H1 (cell line): ENCODE measurements at regions not wholly inside any gene's neighbourhood (a gene's known extent, or its start where the extent isn't known, plus 50 kb on each side); places are given as distances from the start of the nearest gene placed in this dataset.

Source experiments
- CTCF ChIA-PET: fragments of 300-600 bp; sonication (Branson Sonifier 250); formaldehyde crosslinking; loops from one replicate; lab custom pipeline; 2021; ENCODE audit not compliant: partially characterized antibody; lab: Charles Lee
- POLR2A ChIA-PET: fragments of 300-600 bp; sonication (Branson Sonifier 250); formaldehyde crosslinking; loops from one replicate; lab custom pipeline; 2021; ENCODE audit warnings: inconsistent platforms; ENCODE audit not compliant: partially characterized antibody; lab: Charles Lee
- DNase-seq, 2 experiments: peaks; one replicate each; pipeline versions ENCODE4 v3.0.0 to v3.0.0-alpha.2; 2010 to 2022; ENCODE audit warnings: low spot score in 2 of 2, low read depth in 1 of 2, mixed read lengths in 1 of 2
- FAIRE-seq: peaks from 2 replicates; lab custom pipeline; 2011; peaks lifted over from hg19 to GRCh38; lab: Jason Lieb, UNC
- H2AFZ ChIP-seq: 2 replicates; pipeline ENCODE4 v1.8.1; 2012; ENCODE audit warnings: low read length, inconsistent platforms
- H2AK5ac ChIP-seq: 2 replicates; pipeline ENCODE4 v1.6.1; 2013; ENCODE audit warnings: low read depth, low read length
- H2BK120ac ChIP-seq: replicated peaks from 2 replicates; pipeline ENCODE3; 2013; ENCODE audit warnings: low read depth, low read length, inconsistent platforms
- H2BK12ac ChIP-seq: 2 replicates; pipeline ENCODE4 v1.6.1; 2013; ENCODE audit warnings: low read depth, low read length
- H2BK15ac ChIP-seq: 2 replicates; pipeline ENCODE4 v1.6.1; 2013; ENCODE audit warnings: low read length
- H2BK20ac ChIP-seq: 2 replicates; pipeline ENCODE4 v1.6.1; 2013; ENCODE audit warnings: low read length
- H2BK5ac ChIP-seq: 2 replicates; pipeline ENCODE4 v1.6.1; 2013; ENCODE audit warnings: low read depth, low read length
- H3K14ac ChIP-seq: 2 replicates; pipeline ENCODE4 v1.6.1; 2013; ENCODE audit warnings: inconsistent platforms; ENCODE audit not compliant: insufficient read length
- H3K18ac ChIP-seq: 2 replicates; pipeline ENCODE4 v1.6.1; 2013; ENCODE audit warnings: low read length; ENCODE audit errors: extremely low read depth
- H3K23ac ChIP-seq: 2 replicates; pipeline ENCODE4 v1.6.1; 2013; ENCODE audit warnings: inconsistent platforms; ENCODE audit not compliant: insufficient read length
- H3K23me2 ChIP-seq: 2 replicates; pipeline ENCODE4 v1.6.1; 2013; ENCODE audit warnings: low read depth, low read length
- H3K27ac ChIP-seq: 2 replicates; pipeline ENCODE4 v1.6.1; 2011; ENCODE audit warnings: low read depth, low read length, inconsistent platforms
- H3K27me3 ChIP-seq, 4 experiments: replicated peaks in 1 of 4; 1 replicate in 1 of 4; 2 replicates in 3 of 4; pipeline versions ENCODE4 v1.6.1 to v1.8.1; 2011 to 2013; ENCODE audit warnings: low read length in 3 of 4, mild to moderate bottlenecking in 3 of 4, inconsistent platforms in 2 of 4, mixed read lengths in 2 of 4, moderate library complexity in 1 of 4; ENCODE audit not compliant: control insufficient read depth in 3 of 4, insufficient read depth in 3 of 4; ENCODE audit errors: extremely low read depth in 1 of 4
- H3K36me3 ChIP-seq, 4 experiments: 2 replicates each; pipeline versions ENCODE4 v1.6.1 to v1.8.1; 2011 to 2013; ENCODE audit warnings: mild to moderate bottlenecking in 4 of 4, low read length in 3 of 4, moderate library complexity in 2 of 4, control low read depth in 1 of 4, inconsistent platforms in 1 of 4; ENCODE audit not compliant: insufficient read depth in 4 of 4, control insufficient read depth in 2 of 4
- H3K4ac ChIP-seq: replicated peaks from 2 replicates; pipeline ENCODE3; 2013; ENCODE audit warnings: low read length, low read depth, mixed read lengths, inconsistent platforms; ENCODE audit not compliant: insufficient read length
- H3K4me1 ChIP-seq, 4 experiments: replicated peaks in 1 of 4; 1 replicate in 1 of 4; 2 replicates in 3 of 4; pipeline versions ENCODE4 v1.6.1 to v1.8.1; 2011 to 2013; ENCODE audit warnings: low read length in 3 of 4, inconsistent platforms in 2 of 4, mixed read lengths in 1 of 4; ENCODE audit not compliant: insufficient read depth in 4 of 4, control insufficient read depth in 3 of 4
- H3K4me2 ChIP-seq, 2 experiments: 2 replicates each; pipeline versions ENCODE4 v1.6.1 to v1.8.1; 2011 to 2013; ENCODE audit warnings: low read depth in 2 of 2, low read length in 2 of 2, control low read depth in 1 of 2, inconsistent platforms in 1 of 2, mild to moderate bottlenecking in 1 of 2; ENCODE audit not compliant: insufficient read depth in 1 of 2
- H3K4me3 ChIP-seq, 4 experiments: fragments of 200-600, 300-600 bp in 1 of 4; sonication (generic), shearing (Covaris generic), sonication (Bioruptor Twin) in 1 of 4; 2 replicates each; pipeline versions ENCODE4 v1.5.1 to v1.8.1; 2011 to 2016; ENCODE audit warnings: low read length in 4 of 4, low read depth in 3 of 4, control low read depth in 2 of 4, inconsistent platforms in 2 of 4, mild to moderate bottlenecking in 2 of 4, mixed read lengths in 1 of 4, moderate library complexity in 1 of 4; ENCODE audit not compliant: insufficient read depth in 2 of 4; ENCODE audit errors: extremely low read depth in 1 of 4
- H3K56ac ChIP-seq: replicated peaks from 2 replicates; pipeline ENCODE3; 2013; ENCODE audit warnings: low read depth, mild to moderate bottlenecking, mixed read lengths, low read length, inconsistent platforms; ENCODE audit not compliant: insufficient read length
- H3K79me1 ChIP-seq: 2 replicates; pipeline ENCODE4 v1.6.1; 2013; ENCODE audit warnings: low read depth, low read length, control low read depth
- H3K79me2 ChIP-seq, 2 experiments: 2 replicates each; pipeline versions ENCODE4 v1.6.1 to v1.8.1; 2012 to 2013; ENCODE audit warnings: low read length in 2 of 2, mild to moderate bottlenecking in 2 of 2, inconsistent platforms in 1 of 2; ENCODE audit not compliant: insufficient read depth in 2 of 2, control insufficient read depth in 1 of 2
- H3K9ac ChIP-seq, 4 experiments: replicated peaks in 1 of 4; 1 replicate in 1 of 4; 2 replicates in 3 of 4; pipeline versions ENCODE4 v1.6.1 to v1.8.1; 2011 to 2013; ENCODE audit warnings: low read depth in 3 of 4, low read length in 3 of 4, control low read depth in 2 of 4, mild to moderate bottlenecking in 2 of 4, moderate library complexity in 2 of 4, inconsistent platforms in 1 of 4; ENCODE audit errors: extremely low read depth in 1 of 4
- H3K9me3 ChIP-seq, 2 experiments: 2 replicates each; pipeline versions ENCODE4 v1.6.1 to v1.8.1; 2012 to 2013; ENCODE audit warnings: mild to moderate bottlenecking in 2 of 2, moderate library complexity in 2 of 2, control low read depth in 1 of 2, inconsistent platforms in 1 of 2, low read depth in 1 of 2, low read length in 1 of 2, mixed read lengths in 1 of 2; ENCODE audit not compliant: insufficient read depth in 2 of 2
- H4K20me1 ChIP-seq, 2 experiments: replicated peaks in 1 of 2; 2 replicates each; pipeline versions ENCODE3 to v1.8.1; 2011 to 2013; ENCODE audit warnings: inconsistent platforms in 2 of 2, low read length in 2 of 2, mild to moderate bottlenecking in 1 of 2; ENCODE audit not compliant: insufficient read depth in 2 of 2, control insufficient read depth in 1 of 2
- H4K5ac ChIP-seq: 2 replicates; pipeline ENCODE4 v1.6.1; 2013; ENCODE audit warnings: low read length, low read depth, mixed read lengths, inconsistent platforms; ENCODE audit not compliant: insufficient read length
- H4K8ac ChIP-seq: 2 replicates; pipeline ENCODE4 v1.8.0; 2013; ENCODE audit warnings: mild to moderate bottlenecking, moderate library complexity, low read length, inconsistent platforms; ENCODE audit not compliant: insufficient read depth; ENCODE audit errors: extremely low read depth
- H4K91ac ChIP-seq: replicated peaks from 2 replicates; pipeline ENCODE3; 2013; ENCODE audit warnings: low read length, mixed read lengths, inconsistent platforms; ENCODE audit not compliant: insufficient read length
- ASH2L ChIP-seq: fragments of 200-600, 300-600 bp; sonication (generic); IDR thresholded peaks from one replicate; pipeline ENCODE4 v1.7.1; 2017; ENCODE audit warnings: low read length
- CEBPB ChIP-seq: IDR thresholded peaks from 2 replicates; pipeline ENCODE4 v1.6.1; 2012; ENCODE audit warnings: low read depth, low read length
- CREB1 ChIP-seq: IDR thresholded peaks from 2 replicates; pipeline ENCODE4 v1.6.1; 2012; ENCODE audit warnings: inconsistent platforms
- JUN ChIP-seq: IDR thresholded peaks from 2 replicates; pipeline ENCODE4 v1.6.1; 2011; ENCODE audit warnings: low read depth, mild to moderate bottlenecking, improper control_type of control experiment, low read length
- KDM1A ChIP-seq: fragments of 200-600, 300-600 bp; sonication (generic); IDR thresholded peaks from 2 replicates; pipeline ENCODE4 v1.7.1; 2016; ENCODE audit warnings: mild to moderate bottlenecking, low read length, borderline replicate concordance
- KDM4A ChIP-seq: IDR thresholded peaks from one replicate; pipeline ENCODE4 v1.7.1; 2012; ENCODE audit warnings: low read depth, mild to moderate bottlenecking, moderate library complexity, low read length, inconsistent platforms; ENCODE audit not compliant: severe bottlenecking
- KDM5A ChIP-seq: fragments of 200-600 bp; IDR thresholded peaks from 2 replicates; pipeline ENCODE4 v1.7.1; 2012; ENCODE audit warnings: mild to moderate bottlenecking, low read length, inconsistent platforms, mixed read lengths
- NRF1 ChIP-seq: IDR thresholded peaks from 2 replicates; pipeline ENCODE4 v1.6.1; 2011; ENCODE audit warnings: mild to moderate bottlenecking, low read depth, low read length, improper control_type of control experiment
- RFX5 ChIP-seq: IDR thresholded peaks from 2 replicates; pipeline ENCODE4 v1.6.1; 2011; ENCODE audit warnings: low read depth, low read length, improper control_type of control experiment, borderline replicate concordance
- RNF2 ChIP-seq: fragments of 200-900, 300-1000 bp; sonication (generic); IDR thresholded peaks from 2 replicates; pipeline ENCODE4 v1.7.1; 2016; ENCODE audit warnings: borderline replicate concordance, low read depth, mild to moderate bottlenecking, antibody characterized with exemption, low read length; ENCODE audit not compliant: poor library complexity, severe bottlenecking; ENCODE audit errors: missing control alignments
- SAP30 ChIP-seq: fragments of 300-600 bp; sonication (generic); IDR thresholded peaks from 2 replicates; pipeline ENCODE4 v1.7.1; 2012; ENCODE audit warnings: low read length, moderate library complexity, mild to moderate bottlenecking, inconsistent platforms; ENCODE audit not compliant: insufficient read depth, insufficient replicate concordance
- TAF7 ChIP-seq: optimal IDR thresholded peaks from 2 replicates; pipeline ENCODE3; 2011; ENCODE audit warnings: low read depth, mild to moderate bottlenecking, inconsistent platforms, low read length, moderate library complexity, borderline replicate concordance
- USF2 ChIP-seq: IDR thresholded peaks from 2 replicates; pipeline ENCODE4 v1.6.1; 2011; ENCODE audit warnings: low read length, improper control_type of control experiment
- TF ChIP-seq, protein P1 (sequence below): IDR thresholded peaks from 2 replicates; pipeline ENCODE4 v1.6.1; 2011; ENCODE audit warnings: low read depth, mild to moderate bottlenecking, low read length; ENCODE audit not compliant: insufficient read depth

- no peak overlapping the region for H3K4ac ChIP-seq
- no peak overlapping the region for H2BK12ac ChIP-seq
- no peak overlapping the region for H2AK5ac ChIP-seq
- no peak overlapping the region for H4K91ac ChIP-seq
- no peak overlapping the region for H4K8ac ChIP-seq
- H4K20me1 ChIP-seq: no peaks in the 10 kb centered on the region
- H3K4me3 ChIP-seq: no peak overlapping the region
- peaks cover 3% of the 10 kb centered on the region for H3K23me2 ChIP-seq
- no peak overlapping the region for H2BK120ac ChIP-seq
- ChIA-PET CTCF (interaction anchor here (1.3 kb wide), 1 partner anchor 26 kb away, joined by 3 read pairs; no protein-coding TSS in a partner anchor), POLR2A (interaction anchor here (0.6 kb wide), 1 partner anchor 12 kb away, joined by 4 read pairs; no protein-coding TSS in a partner anchor)
- no peak for DNase-seq
- H2BK15ac ChIP-seq: no peak overlapping the region
- no peak for FAIRE-seq
- H3K56ac ChIP-seq: no peak overlapping the region
- peaks cover 7 to 15% (median 13%) of the 10 kb centered on the region in 4 experiments for H3K4me1 ChIP-seq
- H2BK5ac ChIP-seq: no peak overlapping the region
- no peak overlapping the region for H2BK20ac ChIP-seq
- H3K36me3 ChIP-seq: no peaks in the 10 kb centered on the region
- no peak overlapping the region for H3K4me2 ChIP-seq
- no peaks in the 10 kb centered on the region for H3K79me2 ChIP-seq
- H3K18ac ChIP-seq: no peak overlapping the region
- H3K9me3 ChIP-seq: peaks cover 0 to 7% of the 10 kb centered on the region in 2 experiments
- H3K23ac ChIP-seq: no peak overlapping the region
- no peak overlapping the region for H3K9ac ChIP-seq
- H4K5ac ChIP-seq: no peak overlapping the region
- no peak overlapping the region for H3K14ac ChIP-seq
- no peaks in the 10 kb centered on the region for H3K79me1 ChIP-seq
- H3K27me3 ChIP-seq: 0 out of 7 replicates have a peak, but pooled peaks cover 0 to 2% (median 0%) of the 10 kb centered on the region in 4 experiments
- H3K27ac ChIP-seq: no peak overlapping the region
- no peak overlapping the region for H2AFZ ChIP-seq
- TF ChIP-seq ASH2L (no peak), CEBPB (no peak), KDM1A (no peak), NRF1 (no peak), TAF7 (no peak), KDM4A (no peak), KDM5A (no peak), RNF2 (no peak), SAP30 (no peak), CREB1 (no peak), JUN (no peak), USF2 (no peak), RFX5 (no peak)
- TF ChIP-seq, protein P1, sequence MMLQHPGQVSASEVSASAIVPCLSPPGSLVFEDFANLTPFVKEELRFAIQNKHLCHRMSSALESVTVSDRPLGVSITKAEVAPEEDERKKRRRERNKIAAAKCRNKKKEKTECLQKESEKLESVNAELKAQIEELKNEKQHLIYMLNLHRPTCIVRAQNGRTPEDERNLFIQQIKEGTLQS: no peak
Measured at GRCh38 chr1:229098361-229098760, 172.6 kb upstream of the RAB4A start.
